ENCODE measurements at regions not wholly inside any gene's neighbourhood (a gene's known extent, or its start where the extent isn't known, plus 50 kb on each side); places are given as distances from the start of the nearest gene placed in this dataset.
A peak's percentile ranks its signal among the peaks of the same experiment; 100 is the strongest.

DNA sequence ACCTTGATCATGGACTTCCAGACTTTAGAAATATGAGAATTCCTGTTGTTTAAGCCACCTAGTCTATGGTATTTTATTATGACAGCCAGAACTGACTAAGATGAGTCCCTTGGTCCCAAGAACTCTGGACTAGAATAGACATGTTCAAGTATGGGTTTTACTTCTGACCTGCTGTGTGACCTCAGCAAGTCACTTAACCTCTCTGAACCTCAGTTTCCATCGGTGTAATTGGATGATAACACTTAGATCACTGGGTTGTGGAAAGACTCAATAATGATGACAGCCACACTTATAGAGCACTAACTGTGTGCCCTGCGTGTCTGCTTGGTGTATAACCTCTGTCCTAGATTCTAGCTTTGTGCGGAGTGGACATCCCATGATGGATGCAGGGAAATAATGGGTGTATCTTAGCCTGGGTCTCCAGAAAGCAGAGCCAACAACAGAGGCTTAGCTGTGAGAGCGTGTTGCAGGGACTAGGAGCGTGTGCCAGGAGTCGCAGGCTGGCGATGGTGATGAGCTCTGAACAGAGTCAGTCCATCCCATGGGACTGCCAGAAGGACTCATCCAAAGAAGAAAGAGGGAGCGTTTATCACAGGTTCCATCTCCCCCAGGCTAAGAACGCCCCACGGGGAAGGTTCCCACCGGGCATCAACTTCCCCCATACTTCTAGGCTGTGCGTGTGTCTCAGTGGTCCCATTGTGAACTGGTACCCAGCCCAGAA, 93.2 kb upstream of the TP53I11 start:
- POLR2A ChIA-PET = no interaction called here
- CTCF ChIA-PET = interaction anchor here (0.7 to 3.3 kb wide), 5 partner anchors 12 to 292 kb away, joined by 3 to 12 read pairs (median 3); no protein-coding TSS in a partner anchor
- H3K9me3 ChIP-seq = no peaks in the 10 kb centered on the region
- no peaks in the 10 kb centered on the region for H4K20me1 ChIP-seq (ENCODE audit: insufficient read depth)
- peaks cover 10 to 34% of the 10 kb centered on the region in 2 experiments; a peak in 3 of 4 replicates for H3K4me1 ChIP-seq (ENCODE audit: control insufficient read depth in 1 of 2, insufficient read depth in 2 of 2, low read depth in 1 of 2, low read length in 1 of 2)
- TF ChIP-seq JUND (IDR thresholded peaks at IDR 0.05) (no peak), TEAD4 (IDR thresholded peaks at IDR 0.05; ENCODE audit: borderline replicate concordance, insufficient read depth) (no peak), NFIC (IDR thresholded peaks at IDR 0.05; ENCODE audit: borderline replicate concordance) (no peak), MEF2A (IDR thresholded peaks at IDR 0.05; ENCODE audit: borderline replicate concordance, low read depth) (no peak), RCOR1 (IDR thresholded peaks at IDR 0.05; ENCODE audit: low read length) (no peak)
- TF ChIP-seq, protein P1, sequence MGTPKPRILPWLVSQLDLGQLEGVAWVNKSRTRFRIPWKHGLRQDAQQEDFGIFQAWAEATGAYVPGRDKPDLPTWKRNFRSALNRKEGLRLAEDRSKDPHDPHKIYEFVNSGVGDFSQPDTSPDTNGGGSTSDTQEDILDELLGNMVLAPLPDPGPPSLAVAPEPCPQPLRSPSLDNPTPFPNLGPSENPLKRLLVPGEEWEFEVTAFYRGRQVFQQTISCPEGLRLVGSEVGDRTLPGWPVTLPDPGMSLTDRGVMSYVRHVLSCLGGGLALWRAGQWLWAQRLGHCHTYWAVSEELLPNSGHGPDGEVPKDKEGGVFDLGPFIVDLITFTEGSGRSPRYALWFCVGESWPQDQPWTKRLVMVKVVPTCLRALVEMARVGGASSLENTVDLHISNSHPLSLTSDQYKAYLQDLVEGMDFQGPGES (IDR thresholded peaks at IDR 0.05; ENCODE audit: low read depth, low read length) = no peak
- TF ChIP-seq, protein P2, sequence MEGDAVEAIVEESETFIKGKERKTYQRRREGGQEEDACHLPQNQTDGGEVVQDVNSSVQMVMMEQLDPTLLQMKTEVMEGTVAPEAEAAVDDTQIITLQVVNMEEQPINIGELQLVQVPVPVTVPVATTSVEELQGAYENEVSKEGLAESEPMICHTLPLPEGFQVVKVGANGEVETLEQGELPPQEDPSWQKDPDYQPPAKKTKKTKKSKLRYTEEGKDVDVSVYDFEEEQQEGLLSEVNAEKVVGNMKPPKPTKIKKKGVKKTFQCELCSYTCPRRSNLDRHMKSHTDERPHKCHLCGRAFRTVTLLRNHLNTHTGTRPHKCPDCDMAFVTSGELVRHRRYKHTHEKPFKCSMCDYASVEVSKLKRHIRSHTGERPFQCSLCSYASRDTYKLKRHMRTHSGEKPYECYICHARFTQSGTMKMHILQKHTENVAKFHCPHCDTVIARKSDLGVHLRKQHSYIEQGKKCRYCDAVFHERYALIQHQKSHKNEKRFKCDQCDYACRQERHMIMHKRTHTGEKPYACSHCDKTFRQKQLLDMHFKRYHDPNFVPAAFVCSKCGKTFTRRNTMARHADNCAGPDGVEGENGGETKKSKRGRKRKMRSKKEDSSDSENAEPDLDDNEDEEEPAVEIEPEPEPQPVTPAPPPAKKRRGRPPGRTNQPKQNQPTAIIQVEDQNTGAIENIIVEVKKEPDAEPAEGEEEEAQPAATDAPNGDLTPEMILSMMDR (IDR thresholded peaks at IDR 0.05) = no peak
- no peaks in the 10 kb centered on the region for H3K36me3 ChIP-seq (replicated peaks in 1 of 2; ENCODE audit: control insufficient read depth in 1 of 2, insufficient read depth in 2 of 2, low read length in 1 of 2)
- H3K27ac ChIP-seq (ENCODE audit: low read depth in 2 of 2, low read length in 1 of 2) = no peak overlapping the region
- H3K9ac ChIP-seq = no peak overlapping the region
- no peaks in the 10 kb centered on the region for H3K79me2 ChIP-seq (ENCODE audit: insufficient read depth)
- no peak overlapping the region for H3K4me2 ChIP-seq
- H3F3A ChIP-seq (replicated peaks; ENCODE audit: insufficient read depth) = no peaks in the 10 kb centered on the region
- H3K4me3 ChIP-seq (ENCODE audit: low read depth in 2 of 2, low read length in 1 of 2) = no peak overlapping the region
- no peaks in the 10 kb centered on the region for H3K9me2 ChIP-seq
- 70% methylated on average over 12 of the region's 12 CpGs for WGBS (ENCODE audit: low lambda C conversion rate)
- DNase-seq = no peak
- H2AFZ ChIP-seq (ENCODE audit: low read depth) = no peak overlapping the region
- peaks cover 6% of the 10 kb centered on the region; the same call in 1 of the 2 replicates for H3K27me3 ChIP-seq (ENCODE audit: insufficient read depth)

DNA sequence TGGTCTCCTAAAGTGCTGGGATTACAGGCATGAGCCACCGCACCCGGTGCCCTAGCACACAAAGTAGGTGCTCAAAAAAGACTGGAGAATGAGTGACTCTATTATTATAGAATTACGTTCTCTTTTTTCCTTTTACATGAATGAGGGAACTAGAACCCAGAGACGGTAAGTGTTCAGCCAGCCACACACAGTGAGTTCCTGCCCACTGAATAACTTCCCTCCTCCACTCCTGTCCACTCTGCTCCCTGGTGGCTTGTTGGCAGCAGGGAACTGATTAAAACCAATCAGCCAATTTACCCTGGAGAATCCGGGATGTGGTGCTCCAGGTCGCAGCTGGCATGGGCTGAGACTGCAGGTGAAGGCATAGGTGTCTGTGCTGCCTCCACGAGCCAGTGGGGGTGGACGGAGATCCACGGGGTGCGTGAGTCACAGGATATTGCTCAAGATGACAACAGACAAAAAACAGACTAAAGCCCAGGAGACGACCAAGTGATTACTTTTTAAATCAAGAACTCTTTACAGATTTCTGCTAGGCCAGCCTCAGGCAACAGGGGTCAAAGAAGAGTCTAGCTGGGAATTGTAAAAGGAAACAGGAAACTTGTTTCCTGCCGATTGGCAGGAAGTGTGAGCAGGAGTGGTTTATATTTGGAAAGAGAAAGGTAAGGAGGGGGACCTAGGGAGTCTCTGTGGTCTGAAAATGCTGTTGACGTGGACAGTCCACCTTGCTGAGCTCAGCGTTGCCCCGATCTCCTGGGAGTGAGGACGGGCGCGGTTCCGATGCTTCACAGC, 95.2 kb upstream of the TP53I11 start:
- Histone ChIP-seq H3K79me2 (ENCODE audit: insufficient read depth) (no peaks in the 10 kb centered on the region), H3K9me3 (no peaks in the 10 kb centered on the region), H3F3A (replicated peaks; ENCODE audit: insufficient read depth) (no peaks in the 10 kb centered on the region), H3K36me3 (replicated peaks in 1 of 2; ENCODE audit: control insufficient read depth in 1 of 2, insufficient read depth in 2 of 2, low read length in 1 of 2) (no peaks in the 10 kb centered on the region), H3K4me1 (ENCODE audit: control insufficient read depth in 1 of 2, insufficient read depth in 2 of 2, low read depth in 1 of 2, low read length in 1 of 2) (peaks cover 10 to 44% of the 10 kb centered on the region in 2 experiments), H2AFZ (ENCODE audit: low read depth) (no peak overlapping the region), H3K27me3 (ENCODE audit: insufficient read depth) (peaks cover 9% of the 10 kb centered on the region; the same call in 1 of the 2 replicates), H3K9ac (no peak overlapping the region), H3K4me3 (ENCODE audit: low read depth in 2 of 2, low read length in 1 of 2) (no peak overlapping the region), H4K20me1 (ENCODE audit: insufficient read depth) (no peaks in the 10 kb centered on the region), H3K4me2 (peak overlapping the region; percentile 27; the same call in 1 of the 2 replicates), H3K27ac (ENCODE audit: low read depth in 2 of 2, low read length in 1 of 2) (no peak overlapping the region), H3K9me2 (no peaks in the 10 kb centered on the region)
- TF ChIP-seq GABPA (IDR thresholded peaks at IDR 0.05; ENCODE audit: low read depth) (no peak), FOSL2 (IDR thresholded peaks at IDR 0.05; ENCODE audit: borderline replicate concordance, low read depth) (peak; percentile 31; the same call in 1 of the 2 replicates), EZH2phosphoT487 (IDR thresholded peaks at IDR 0.05; ENCODE audit: borderline replicate concordance, low read depth) (no peak), TCF12 (IDR thresholded peaks at IDR 0.05) (peak; percentile 40; the same call in 1 of the 2 replicates)
- TF ChIP-seq, protein P2 (IDR thresholded peaks at IDR 0.05) = 0 out of 2 replicates have a peak, but pooled peaks have one; percentile 7
- TF ChIP-seq, protein P3, sequence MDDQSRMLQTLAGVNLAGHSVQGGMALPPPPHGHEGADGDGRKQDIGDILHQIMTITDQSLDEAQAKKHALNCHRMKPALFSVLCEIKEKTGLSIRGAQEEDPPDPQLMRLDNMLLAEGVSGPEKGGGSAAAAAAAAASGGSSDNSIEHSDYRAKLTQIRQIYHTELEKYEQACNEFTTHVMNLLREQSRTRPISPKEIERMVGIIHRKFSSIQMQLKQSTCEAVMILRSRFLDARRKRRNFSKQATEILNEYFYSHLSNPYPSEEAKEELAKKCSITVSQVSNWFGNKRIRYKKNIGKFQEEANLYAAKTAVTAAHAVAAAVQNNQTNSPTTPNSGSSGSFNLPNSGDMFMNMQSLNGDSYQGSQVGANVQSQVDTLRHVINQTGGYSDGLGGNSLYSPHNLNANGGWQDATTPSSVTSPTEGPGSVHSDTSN (IDR thresholded peaks at IDR 0.05) = no peak
- ChIA-PET CTCF (no interaction called here), POLR2A (no interaction called here)
- DNase-seq = no peak
- 57% methylated on average over 19 of the region's 19 CpGs for WGBS (ENCODE audit: low lambda C conversion rate)

Measured in SK-N-SH (cell line).